ENCODE measurements at regions not wholly inside any gene's neighbourhood (a gene's known extent, or its start where the extent isn't known, plus 50 kb on each side); places are given as distances from the start of the nearest gene placed in this dataset.

GRCh38 chr6:150734235-150734634, 131.3 kb upstream of the MTHFD1L start:
- Histone ChIP-seq H3K27ac (no peak overlapping the region), H3K4me1 (no peaks in the 10 kb centered on the region), H3K4me3 (no peak overlapping the region), H3K36me3 (no peaks in the 10 kb centered on the region), H3K9me3 (no peaks in the 10 kb centered on the region), H3K27me3 (no peaks in the 10 kb centered on the region)
- TF ChIP-seq CTCF (IDR thresholded peaks at IDR 0.05) = no peak
- no peak for DNase-seq (ENCODE audit: low spot score)

DNA sequence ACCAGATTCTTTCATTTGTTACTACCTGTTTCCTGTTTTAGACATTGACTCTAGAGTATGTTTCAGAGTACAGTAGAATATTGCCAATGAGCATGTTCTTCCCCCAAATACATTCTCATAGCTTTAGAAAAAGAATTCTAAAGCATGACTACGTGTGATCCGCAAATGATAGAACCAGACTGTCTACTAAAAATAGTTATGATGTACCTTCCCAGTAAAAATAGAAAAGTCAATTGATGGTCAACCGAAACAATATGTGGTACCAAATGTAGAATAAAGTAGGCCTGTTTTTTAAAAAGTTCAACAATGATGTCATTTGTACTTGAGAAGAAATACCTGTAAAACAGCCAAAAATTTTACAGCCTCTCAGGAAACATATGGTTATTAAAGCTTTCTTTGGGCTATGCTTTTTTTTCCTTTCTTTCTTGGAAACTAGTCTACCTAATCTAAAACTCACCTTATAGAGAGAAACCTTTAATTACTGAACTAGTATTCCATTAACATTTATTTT, 130.1 kb upstream of the MTHFD1L start:
- no peak overlapping the region for H3K27ac ChIP-seq
- no peaks in the 10 kb centered on the region for H3K27me3 ChIP-seq
- H3K4me3 ChIP-seq = no peak overlapping the region
- no peak for TF ChIP-seq CTCF (IDR thresholded peaks at IDR 0.05)
- DNase-seq (ENCODE audit: low spot score) = no peak
- H3K4me1 ChIP-seq = no peaks in the 10 kb centered on the region
- H3K9me3 ChIP-seq = no peaks in the 10 kb centered on the region
- H3K36me3 ChIP-seq = no peaks in the 10 kb centered on the region

DNA sequence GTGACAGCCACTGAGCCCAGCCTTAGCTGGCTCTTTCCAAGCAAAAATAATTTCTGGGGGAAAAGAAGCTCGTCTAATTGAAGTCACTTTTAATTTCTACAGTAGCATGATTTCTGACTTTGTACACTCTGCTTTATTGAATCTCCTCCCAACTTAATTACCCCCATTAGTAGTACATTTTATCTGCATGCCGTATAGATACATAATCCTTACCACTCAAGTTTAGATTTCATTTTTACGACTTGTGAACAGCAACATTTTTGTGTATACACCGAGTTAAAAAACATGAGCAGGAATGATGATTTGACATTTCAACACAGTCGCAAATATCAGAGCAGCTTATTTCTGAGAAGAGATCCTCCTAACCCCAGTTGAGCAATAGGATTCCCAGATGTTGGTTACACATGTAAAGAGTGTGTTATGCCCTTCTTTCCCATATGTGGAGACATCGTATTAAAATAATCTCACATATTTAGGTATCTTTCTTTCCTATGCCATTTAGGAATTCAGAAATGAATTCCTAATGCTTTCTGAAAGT, 127.3 kb upstream of the MTHFD1L start:
- Histone ChIP-seq H3K36me3 (no peaks in the 10 kb centered on the region), H3K9me3 (no peaks in the 10 kb centered on the region), H3K27ac (no peak overlapping the region), H3K4me3 (no peak overlapping the region), H3K4me1 (no peaks in the 10 kb centered on the region), H3K27me3 (no peaks in the 10 kb centered on the region)
- TF ChIP-seq CTCF (IDR thresholded peaks at IDR 0.05) = no peak
- DNase-seq (ENCODE audit: low spot score) = no peak

- Histone ChIP-seq H3K36me3 (no peaks in the 10 kb centered on the region), H3K9me3 (no peaks in the 10 kb centered on the region), H3K4me1 (no peaks in the 10 kb centered on the region), H3K27ac (no peak overlapping the region), H3K4me3 (no peak overlapping the region), H3K27me3 (no peaks in the 10 kb centered on the region)
- TF ChIP-seq CTCF (IDR thresholded peaks at IDR 0.05) = no peak
- DNase-seq (ENCODE audit: low spot score) = no peak
These were observed 125.7 kb upstream of the MTHFD1L start for GRCh38 chr6:150739711-150740349.

DNA sequence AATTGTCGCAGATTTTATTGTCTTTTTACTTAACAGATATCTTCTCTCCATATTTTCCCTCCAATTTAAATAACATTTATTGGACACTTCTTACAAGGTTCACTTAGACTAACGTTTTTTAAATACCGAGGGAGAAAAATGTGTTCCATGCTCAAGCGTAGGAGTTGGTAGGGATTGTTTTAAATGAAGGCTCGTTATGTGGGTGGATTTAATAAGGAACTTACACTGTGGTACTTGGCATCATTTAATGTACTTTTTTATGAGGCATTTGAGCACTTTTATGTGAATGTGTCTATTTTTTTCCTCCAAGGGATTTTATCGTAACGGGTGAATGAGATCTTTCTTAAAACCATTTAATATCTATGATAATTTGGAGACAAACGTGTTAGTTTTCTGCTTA, 125.0 kb upstream of the MTHFD1L start:
- H3K4me1 ChIP-seq = no peaks in the 10 kb centered on the region
- no peak overlapping the region for H3K4me3 ChIP-seq
- no peak overlapping the region for H3K27ac ChIP-seq
- no peak for TF ChIP-seq CTCF (IDR thresholded peaks at IDR 0.05)
- H3K9me3 ChIP-seq = no peaks in the 10 kb centered on the region
- no peaks in the 10 kb centered on the region for H3K36me3 ChIP-seq
- H3K27me3 ChIP-seq = no peaks in the 10 kb centered on the region
- DNase-seq (ENCODE audit: low spot score) = no peak

Data from right atrium auricular region (tissue), 2 donors.